Ascending aorta (tissue), 2 donors: ENCODE measurements at regions not wholly inside any gene's neighbourhood (a gene's known extent, or its start where the extent isn't known, plus 50 kb on each side); places are given as distances from the start of the nearest gene placed in this dataset.

ENCODE experiments used
- DNase-seq, 2 donors: peaks; one replicate each; pipeline ENCODE4 v3.0.0-alpha.2; 2019; ENCODE audit warnings: low spot score in 2 of 2
- H3K27ac ChIP-seq, 2 donors: fragments of 200-600 bp; sonication (generic); one replicate each; pipeline ENCODE4 v1.5.1; 2016 to 2017; ENCODE audit warnings: mild to moderate bottlenecking in 1 of 2
- H3K27me3 ChIP-seq: fragments of 200-600 bp; sonication (generic); one replicate; pipeline ENCODE4 v1.5.1; 2017
- H3K36me3 ChIP-seq, 2 donors: fragments of 200-600 bp; sonication (generic); one replicate each; pipeline ENCODE4 v1.5.1; 2016
- H3K4me1 ChIP-seq, 2 donors: fragments of 200-600 bp; sonication (generic); one replicate each; pipeline ENCODE4 v1.5.1; 2016 to 2017; ENCODE audit warnings: mild to moderate bottlenecking in 1 of 2
- H3K4me3 ChIP-seq, 2 donors: fragments of 200-600 bp; sonication (generic); one replicate each; pipeline ENCODE4 v1.5.1; 2016 to 2017; ENCODE audit warnings: mild to moderate bottlenecking in 1 of 2
- H3K9me3 ChIP-seq, 2 donors: fragments of 200-600 bp; sonication (generic); one replicate each; pipeline ENCODE4 v1.5.1; 2016
- CTCF ChIP-seq, 3 experiments: fragments of 200-600 bp in 2 of 3; fragments of 450-650 bp in 1 of 3; sonication (generic) in 2 of 3; IDR thresholded peaks; one replicate each; pipeline ENCODE4 v1.5.1; 2016 to 2019; ENCODE audit warnings: antibody characterized with exemption in 3 of 3, mild to moderate bottlenecking in 1 of 3, moderate library complexity in 1 of 3
- intact Hi-C: fragments of 100-400 bp; cut with DNase I; formaldehyde crosslinking; loops from one replicate; pipeline ENCODE4 v1.15.1; 2023

- Histone ChIP-seq H3K4me3 (no peak overlapping the region), H3K9me3 (no peaks in the 10 kb centered on the region), H3K27ac (no peak overlapping the region), H3K4me1 (peaks cover 0 to 3% of the 10 kb centered on the region in 2 donors), H3K27me3 (no peaks in the 10 kb centered on the region), H3K36me3 (no peaks in the 10 kb centered on the region)
- no peak for TF ChIP-seq CTCF (IDR thresholded peaks at IDR 0.05)
- DNase-seq: no peak
- intact Hi-C loops: no loop called here
Observed at GRCh38 chr1:213324859-213325258, 273.8 kb downstream of the RPS6KC1 start.

- H3K27me3 ChIP-seq: no peaks in the 10 kb centered on the region
- no peak for DNase-seq
- intact Hi-C loops: no loop called here
- no peaks in the 10 kb centered on the region for H3K36me3 ChIP-seq
- TF ChIP-seq CTCF (IDR thresholded peaks at IDR 0.05): no peak
- H3K27ac ChIP-seq: no peak overlapping the region
- no peaks in the 10 kb centered on the region for H3K9me3 ChIP-seq
- no peak overlapping the region for H3K4me3 ChIP-seq
- H3K4me1 ChIP-seq: peaks cover 0 to 3% of the 10 kb centered on the region in 2 donors
Observed at GRCh38 chr1:213325482-213325881, 274.4 kb downstream of the RPS6KC1 start.

GRCh38 chr1:213326281-213327016 lies 275.4 kb downstream of the RPS6KC1 start:
- no peaks in the 10 kb centered on the region for H3K9me3 ChIP-seq
- H3K4me3 ChIP-seq: no peak overlapping the region
- no peak overlapping the region for H3K27ac ChIP-seq
- no peaks in the 10 kb centered on the region for H3K36me3 ChIP-seq
- intact Hi-C loops: no loop called here
- H3K4me1 ChIP-seq: peaks cover 0 to 3% of the 10 kb centered on the region in 2 donors
- no peak for TF ChIP-seq CTCF (IDR thresholded peaks at IDR 0.05)
- no peaks in the 10 kb centered on the region for H3K27me3 ChIP-seq
- DNase-seq: no peak

- TF ChIP-seq CTCF (IDR thresholded peaks at IDR 0.05): no peak
- peak; percentile 36 to 68 for DNase-seq
- Histone ChIP-seq H3K36me3 (no peaks in the 10 kb centered on the region), H3K4me1 (peaks cover 0 to 3% of the 10 kb centered on the region in 2 donors), H3K27me3 (no peaks in the 10 kb centered on the region), H3K9me3 (no peaks in the 10 kb centered on the region), H3K27ac (no peak overlapping the region), H3K4me3 (no peak overlapping the region)
- intact Hi-C loops: no loop called here
Observed at GRCh38 chr1:213327017-213327667, 276.1 kb downstream of the RPS6KC1 start.

- Histone ChIP-seq H3K4me1 (peaks cover 0 to 3% of the 10 kb centered on the region in 2 donors), H3K27me3 (no peaks in the 10 kb centered on the region), H3K9me3 (no peaks in the 10 kb centered on the region), H3K27ac (no peak overlapping the region), H3K36me3 (no peaks in the 10 kb centered on the region), H3K4me3 (no peak overlapping the region)
- no peak for DNase-seq
- intact Hi-C loops: no loop called here
- TF ChIP-seq CTCF (IDR thresholded peaks at IDR 0.05): no peak
Observed at GRCh38 chr1:213329406-213330008, 278.5 kb downstream of the RPS6KC1 start.
